Spinal cord (tissue), 9 donors: ENCODE measurements at regions not wholly inside any gene's neighbourhood (a gene's known extent, or its start where the extent isn't known, plus 50 kb on each side); places are given as distances from the start of the nearest gene placed in this dataset.

Experiments
- DNase-seq, 6 donors: peaks; one replicate each; pipeline versions ENCODE4 v3.0.0 to v3.0.0-alpha.2; 2013 to 2015; ENCODE audit warnings: low spot score in 6 of 6, low read depth in 4 of 6
- H3K27ac ChIP-seq: one replicate; pipeline ENCODE4 v1.5.1; 2013; ENCODE audit warnings: low read depth, low read length, control low read depth
- H3K27me3 ChIP-seq: one replicate; pipeline ENCODE4 v1.6.1; 2013; ENCODE audit warnings: low read length; ENCODE audit not compliant: control insufficient read depth, insufficient read depth
- H3K36me3 ChIP-seq: one replicate; pipeline ENCODE4 v1.6.1; 2013; ENCODE audit warnings: low read length; ENCODE audit not compliant: control insufficient read depth, insufficient read depth
- H3K4me1 ChIP-seq: one replicate; pipeline ENCODE4 v1.6.1; 2013; ENCODE audit warnings: low read length; ENCODE audit not compliant: control insufficient read depth, insufficient read depth
- H3K4me3 ChIP-seq: one replicate; pipeline ENCODE4 v1.5.1; 2013; ENCODE audit warnings: low read depth, low read length, control low read depth
- H3K9me3 ChIP-seq: one replicate; pipeline ENCODE4 v1.6.1; 2013; ENCODE audit warnings: low read length; ENCODE audit not compliant: control insufficient read depth, insufficient read depth
- WGBS: methylation state at CpG from one replicate; pipeline ENCODE4 v1.1.5; 2013; ENCODE audit warnings: missing lambda C conversion rate; ENCODE audit not compliant: insufficient coverage; 5-methylcytosine and 5-hydroxymethylcytosine counted together
- donor health status: healthy.

DNA sequence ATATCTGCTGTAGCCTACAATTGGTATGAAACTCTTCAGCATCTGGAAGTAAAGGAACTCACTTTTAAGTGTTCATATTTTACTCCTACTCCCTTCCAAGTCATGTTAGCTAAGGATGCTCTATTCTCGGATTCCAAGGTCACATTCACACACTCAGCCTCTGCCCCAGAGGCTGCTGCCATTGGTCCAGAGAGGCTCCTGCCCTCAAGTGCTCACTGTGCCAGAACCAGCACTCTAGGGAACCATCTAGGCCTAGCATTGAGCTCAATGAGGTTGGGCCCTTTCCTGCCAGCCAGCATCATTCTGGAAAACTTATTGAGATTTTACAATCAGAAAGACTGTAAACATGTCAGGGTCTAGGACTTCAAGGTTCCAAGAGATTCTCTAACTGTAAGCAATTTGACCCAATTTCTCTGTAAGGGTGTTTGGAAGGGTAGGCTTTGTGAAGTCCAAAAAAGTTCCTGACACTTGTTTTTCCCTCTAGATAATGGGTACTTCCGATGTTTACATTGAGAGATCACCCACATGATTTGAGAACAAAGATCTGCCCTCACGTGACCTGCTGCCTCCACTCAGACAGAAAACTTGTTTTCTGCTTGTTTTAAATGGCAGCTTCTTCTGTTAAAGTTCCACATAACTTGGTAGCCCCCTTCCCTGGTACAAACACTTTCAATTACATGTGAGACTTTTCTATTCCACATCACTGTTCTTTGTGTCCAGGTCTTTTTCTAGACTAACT, 94.9 kb downstream of the MAB21L3 start:
- H3K27ac ChIP-seq: no peak overlapping the region
- no peaks in the 10 kb centered on the region for H3K27me3 ChIP-seq
- no peak overlapping the region for H3K4me3 ChIP-seq
- no peaks in the 10 kb centered on the region for H3K4me1 ChIP-seq
- H3K9me3 ChIP-seq: no peaks in the 10 kb centered on the region
- no peak for DNase-seq
- no peaks in the 10 kb centered on the region for H3K36me3 ChIP-seq
- WGBS: 85% methylated on average over 2 of the region's 3 CpGs

DNA sequence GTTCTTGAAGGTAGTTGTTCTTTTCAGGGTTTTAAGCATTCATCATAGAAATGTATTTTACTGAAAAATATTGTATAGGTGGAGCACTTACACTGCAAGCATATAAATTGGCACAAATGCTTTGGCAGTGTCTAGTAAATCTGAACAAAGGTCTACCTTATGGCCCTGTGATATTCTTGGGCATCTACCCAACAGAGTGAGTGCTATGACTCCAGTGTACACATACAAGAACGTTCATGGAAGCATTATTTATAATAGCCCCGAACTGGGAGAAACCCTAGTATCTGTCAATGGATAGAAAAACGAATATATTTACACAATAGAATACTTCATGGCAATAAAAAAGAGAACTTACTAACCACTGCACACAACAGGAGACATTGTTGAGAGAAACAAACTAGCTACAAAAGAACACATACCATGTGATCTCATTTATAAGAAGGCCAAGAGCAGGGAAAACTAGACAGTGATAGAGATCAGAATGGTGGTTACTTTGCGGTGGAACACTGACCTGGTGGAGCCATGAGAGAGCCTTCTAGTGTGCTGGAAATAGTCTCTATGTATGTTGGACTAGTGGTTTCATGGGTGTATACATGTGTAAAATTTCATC, 96.0 kb downstream of the MAB21L3 start:
- H3K27me3 ChIP-seq: no peaks in the 10 kb centered on the region
- H3K9me3 ChIP-seq: no peaks in the 10 kb centered on the region
- H3K4me3 ChIP-seq: no peak overlapping the region
- no peaks in the 10 kb centered on the region for H3K4me1 ChIP-seq
- no peak for DNase-seq
- H3K36me3 ChIP-seq: no peaks in the 10 kb centered on the region
- H3K27ac ChIP-seq: no peak overlapping the region
- no CpG with 5 or more reads among the region's 4 CpGs for WGBS

DNA sequence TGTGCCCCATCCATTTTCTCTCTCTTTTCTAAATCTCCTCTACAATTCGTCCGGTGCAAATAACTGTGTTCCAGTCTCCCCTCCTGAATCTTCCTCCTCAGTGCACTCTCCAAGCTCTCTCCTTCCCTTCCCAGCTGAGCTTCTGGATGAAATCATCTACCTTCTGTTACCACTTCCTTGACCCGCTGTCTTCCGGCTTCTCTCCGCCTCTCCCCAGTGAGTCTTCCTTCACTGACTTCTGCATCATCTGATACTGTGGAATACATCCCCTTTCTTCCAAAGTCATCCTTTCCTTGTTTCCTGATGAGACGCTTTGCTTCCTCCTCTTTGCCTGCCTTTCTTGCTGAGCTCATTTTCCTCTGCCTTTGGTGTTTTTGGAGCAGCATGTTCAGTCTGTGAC, 96.9 kb downstream of the MAB21L3 start:
- no peaks in the 10 kb centered on the region for H3K27me3 ChIP-seq
- no peak overlapping the region for H3K4me3 ChIP-seq
- no peak overlapping the region for H3K27ac ChIP-seq
- no peaks in the 10 kb centered on the region for H3K9me3 ChIP-seq
- H3K4me1 ChIP-seq: no peaks in the 10 kb centered on the region
- WGBS: 84% methylated on average over 6 of the region's 6 CpGs
- H3K36me3 ChIP-seq: no peaks in the 10 kb centered on the region
- no peak for DNase-seq

DNA sequence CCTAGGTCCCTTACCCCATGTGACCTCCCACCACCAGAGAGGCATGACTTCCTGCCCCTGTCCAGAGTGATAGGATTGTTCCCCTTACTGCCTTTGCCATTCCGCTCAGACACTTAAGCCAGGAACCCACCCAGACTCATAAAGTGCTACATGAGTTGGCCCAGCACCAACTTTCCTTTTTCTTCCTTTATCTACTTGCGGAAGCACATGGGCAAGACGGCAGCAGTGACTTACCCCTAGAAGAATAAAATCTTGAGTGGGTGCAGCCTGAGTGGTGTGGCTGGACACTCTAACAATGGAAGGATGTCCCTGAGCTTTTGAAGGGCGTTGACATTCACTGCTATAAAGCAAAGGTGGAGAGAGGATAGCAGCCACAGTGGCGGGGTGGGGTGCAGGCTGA, 100.1 kb downstream of the MAB21L3 start:
- no peak for DNase-seq
- Histone ChIP-seq H3K4me3 (no peak overlapping the region), H3K4me1 (no peaks in the 10 kb centered on the region), H3K9me3 (no peaks in the 10 kb centered on the region), H3K36me3 (no peaks in the 10 kb centered on the region), H3K27ac (no peak overlapping the region), H3K27me3 (no peaks in the 10 kb centered on the region)
- 82% methylated on average over 2 of the region's 5 CpGs for WGBS

DNA sequence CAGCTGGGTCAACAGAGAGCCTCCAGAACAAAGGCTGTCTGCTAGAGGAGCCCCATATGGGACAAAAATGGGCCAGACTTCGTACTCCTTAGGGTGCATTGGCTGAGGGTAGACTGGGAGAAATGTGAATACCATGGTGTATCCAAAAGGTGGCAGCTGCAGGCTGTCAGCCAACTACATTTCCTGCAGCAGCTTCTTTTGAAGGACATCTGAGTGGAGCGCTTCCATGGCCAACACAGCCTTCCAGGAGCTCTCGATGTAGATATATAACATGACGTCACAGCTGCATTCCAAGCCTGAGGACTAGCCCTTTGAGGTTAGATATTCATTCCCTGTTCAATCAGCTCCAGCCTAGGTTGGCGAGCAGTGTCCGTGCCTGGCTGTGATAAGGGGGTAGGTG, 107.7 kb downstream of the MAB21L3 start:
- Histone ChIP-seq H3K36me3 (no peaks in the 10 kb centered on the region), H3K4me1 (no peaks in the 10 kb centered on the region), H3K9me3 (no peaks in the 10 kb centered on the region), H3K4me3 (no peak overlapping the region), H3K27ac (no peak overlapping the region), H3K27me3 (no peaks in the 10 kb centered on the region)
- no peak for DNase-seq
- 97% methylated on average over 6 of the region's 6 CpGs for WGBS

DNA sequence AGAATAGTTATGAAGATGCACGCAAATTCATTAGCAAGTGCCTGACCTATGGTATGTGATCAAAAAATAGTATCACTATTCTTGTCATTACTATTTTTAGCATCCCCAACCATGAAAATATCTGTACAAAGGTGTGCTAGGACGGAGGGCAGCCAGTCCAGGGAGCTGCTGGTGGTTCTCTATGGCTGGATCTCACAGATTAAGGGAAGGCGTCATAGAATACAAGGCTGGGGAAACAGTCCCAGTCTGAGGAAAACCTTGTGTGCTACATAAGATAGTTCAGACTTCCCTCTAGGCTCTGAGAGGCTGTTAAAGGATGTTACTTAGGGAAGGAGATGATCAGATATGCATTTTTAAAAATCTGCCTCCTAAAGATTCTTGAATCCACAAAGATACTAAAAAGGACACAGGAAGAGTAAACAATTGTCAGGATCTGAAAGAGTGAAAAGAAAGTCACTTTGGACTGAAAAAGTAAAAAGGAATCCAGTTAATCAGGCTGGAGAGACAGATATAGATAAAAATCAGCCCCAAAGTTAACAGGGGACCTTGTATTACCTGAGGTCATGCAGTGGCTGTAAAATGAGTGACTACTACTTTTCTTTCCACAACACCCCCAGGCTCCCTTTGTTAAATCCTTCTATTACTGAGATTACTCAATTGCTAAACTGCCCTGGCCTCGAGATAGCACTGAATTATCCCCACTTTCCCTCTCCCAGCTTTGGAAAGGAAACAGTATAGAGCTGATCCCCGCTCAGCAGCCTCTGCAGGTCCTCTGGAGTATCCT, 108.6 kb downstream of the MAB21L3 start:
- no peak overlapping the region for H3K4me3 ChIP-seq
- H3K4me1 ChIP-seq: peaks cover 4% of the 10 kb centered on the region
- 100% methylated on average over 1 of the region's 5 CpGs for WGBS
- no peaks in the 10 kb centered on the region for H3K9me3 ChIP-seq
- H3K27ac ChIP-seq: no peak overlapping the region
- no peaks in the 10 kb centered on the region for H3K36me3 ChIP-seq
- no peaks in the 10 kb centered on the region for H3K27me3 ChIP-seq
- no peak for DNase-seq

DNA sequence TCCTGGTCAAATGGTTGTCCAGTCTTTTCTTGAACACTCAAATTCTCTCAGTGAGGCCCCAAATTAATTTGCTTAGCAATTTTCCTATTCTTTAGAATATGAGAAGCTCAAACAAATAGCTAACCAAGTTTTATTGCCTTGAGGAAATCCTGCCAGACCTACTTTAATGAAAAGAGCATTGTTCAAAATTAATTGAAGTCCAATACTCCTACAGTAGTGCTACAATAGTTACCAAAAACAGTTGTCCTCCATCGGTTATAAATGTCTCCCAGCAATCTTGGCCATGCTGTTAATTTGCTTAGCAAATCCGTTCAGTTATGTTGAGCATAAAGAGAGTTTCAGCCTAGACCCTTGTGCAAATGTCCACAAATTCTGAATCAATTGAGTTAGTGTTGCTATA, 112.9 kb downstream of the MAB21L3 start:
- no peak overlapping the region for H3K27ac ChIP-seq
- H3K9me3 ChIP-seq: no peaks in the 10 kb centered on the region
- H3K4me1 ChIP-seq: peaks cover 4% of the 10 kb centered on the region
- H3K36me3 ChIP-seq: no peaks in the 10 kb centered on the region
- peak in 2 of 6 donors; percentile 11 to 49 for DNase-seq
- no CpG with 5 or more reads among the region's 2 CpGs for WGBS
- no peaks in the 10 kb centered on the region for H3K27me3 ChIP-seq
- H3K4me3 ChIP-seq: no peak overlapping the region

DNA sequence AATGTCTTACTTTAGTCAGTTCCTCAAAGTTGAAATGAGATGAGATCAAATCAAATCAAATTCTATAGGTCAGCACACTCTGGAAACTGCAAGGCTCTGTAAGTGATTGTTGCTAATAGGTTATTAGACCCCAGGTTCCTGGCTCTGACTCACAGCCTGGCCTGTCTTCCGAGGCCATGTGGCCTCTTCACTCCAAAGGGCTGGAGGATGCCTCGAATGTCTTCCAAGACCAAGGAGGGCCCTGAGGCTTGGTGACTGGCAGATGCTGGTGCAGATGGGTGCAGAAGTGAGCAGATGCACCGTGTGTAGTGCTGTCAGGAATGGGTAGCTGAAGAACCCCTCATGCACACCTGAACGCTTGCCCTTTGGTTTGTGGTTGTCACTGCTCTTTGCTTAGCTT, 113.4 kb downstream of the MAB21L3 start:
- no peak for DNase-seq
- WGBS: 81% methylated on average over 3 of the region's 4 CpGs
- Histone ChIP-seq H3K36me3 (no peaks in the 10 kb centered on the region), H3K4me3 (no peak overlapping the region), H3K4me1 (peaks cover 4% of the 10 kb centered on the region), H3K27ac (no peak overlapping the region), H3K27me3 (no peaks in the 10 kb centered on the region), H3K9me3 (no peaks in the 10 kb centered on the region)

DNA sequence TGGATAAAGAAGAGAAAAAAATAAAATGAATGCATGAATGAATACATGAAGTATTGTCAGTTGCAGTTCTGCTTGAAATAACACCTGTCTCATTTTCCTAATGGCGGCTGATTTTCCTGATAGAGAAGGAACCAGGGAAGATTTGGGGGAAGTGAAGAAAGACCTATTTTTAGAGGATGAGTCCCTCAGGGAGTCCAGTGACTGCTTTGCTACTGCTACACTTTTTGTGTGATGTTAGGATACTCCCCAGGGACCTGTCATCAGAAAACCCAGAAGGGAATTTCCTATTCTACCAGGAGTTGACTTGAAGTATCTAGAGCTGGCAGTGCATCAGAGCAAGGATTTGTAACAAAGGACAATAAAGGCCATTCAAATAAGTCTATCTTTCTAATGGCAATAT, 114.8 kb downstream of the MAB21L3 start:
- 100% methylated on average over 1 of the region's 1 CpG for WGBS
- Histone ChIP-seq H3K4me1 (peaks cover 4% of the 10 kb centered on the region), H3K27ac (no peak overlapping the region), H3K4me3 (no peak overlapping the region), H3K36me3 (no peaks in the 10 kb centered on the region), H3K9me3 (no peaks in the 10 kb centered on the region), H3K27me3 (no peaks in the 10 kb centered on the region)
- peak in 1 of 6 donors; percentile 17 for DNase-seq
